Astrocyte (in vitro differentiated cells and primary cell): ENCODE measurements at regions not wholly inside any gene's neighbourhood (a gene's known extent, or its start where the extent isn't known, plus 50 kb on each side); places are given as distances from the start of the nearest gene placed in this dataset.

Experiments used
- DNase-seq: peaks from one replicate; pipeline ENCODE4 v3.0.0-alpha.2; 2010; ENCODE audit warnings: low read depth
- FAIRE-seq: peaks from 2 replicates; lab custom pipeline; 2011; peaks lifted over from hg19 to GRCh38; lab: Jason Lieb, UNC
- H2AFZ ChIP-seq: 2 replicates; pipeline ENCODE4 v1.6.0; 2012; ENCODE audit warnings: low read depth, low read length, inconsistent platforms
- H3K27ac ChIP-seq: 2 replicates; pipeline ENCODE4 v1.5.1; 2011; ENCODE audit warnings: low read depth, low read length, inconsistent platforms
- H3K27me3 ChIP-seq: 2 replicates; pipeline ENCODE4 v1.6.0; 2011; ENCODE audit warnings: low read length, inconsistent platforms; ENCODE audit not compliant: insufficient read depth
- H3K36me3 ChIP-seq: 2 replicates; pipeline ENCODE4 v1.5.1; 2011; ENCODE audit warnings: low read length, inconsistent platforms; ENCODE audit not compliant: insufficient read depth
- H3K4me1 ChIP-seq: 2 replicates; pipeline ENCODE4 v1.5.1; 2011; ENCODE audit warnings: low read length, inconsistent platforms; ENCODE audit not compliant: insufficient read depth
- H3K4me2 ChIP-seq: 2 replicates; pipeline ENCODE4 v1.6.0; 2012; ENCODE audit warnings: low read length, inconsistent platforms
- H3K4me3 ChIP-seq: 2 replicates; pipeline ENCODE4 v1.5.1; 2011; ENCODE audit warnings: low read depth, mild to moderate bottlenecking, low read length, inconsistent platforms; ENCODE audit not compliant: insufficient read depth
- H3K79me2 ChIP-seq: 2 replicates; pipeline ENCODE4 v1.6.0; 2012; ENCODE audit warnings: mild to moderate bottlenecking, low read length, inconsistent platforms; ENCODE audit not compliant: insufficient read depth
- H3K9ac ChIP-seq: 2 replicates; pipeline ENCODE4 v1.6.0; 2012; ENCODE audit warnings: mild to moderate bottlenecking, low read length, inconsistent platforms
- H3K9me3 ChIP-seq: 2 replicates; pipeline ENCODE4 v1.5.1; 2012; ENCODE audit warnings: low read depth, mild to moderate bottlenecking, low read length, inconsistent platforms; ENCODE audit not compliant: insufficient read depth
- H4K20me1 ChIP-seq: 2 replicates; pipeline ENCODE4 v1.6.0; 2012; ENCODE audit warnings: low read length, inconsistent platforms; ENCODE audit not compliant: insufficient read depth
- H3K27ac Mint-ChIP-seq: one replicate; pipeline ENCODE4 v1.8.0; 2021; ENCODE audit warnings: mild to moderate bottlenecking, mixed read lengths; ENCODE audit not compliant: unreplicated experiment
- H3K27me3 Mint-ChIP-seq: one replicate; pipeline ENCODE4 v1.8.0; 2021; ENCODE audit warnings: low read depth, mixed read lengths; ENCODE audit not compliant: unreplicated experiment
- H3K36me3 Mint-ChIP-seq: one replicate; pipeline ENCODE4 v1.8.0; 2021; ENCODE audit warnings: low read depth, mixed read lengths; ENCODE audit not compliant: unreplicated experiment
- H3K4me1 Mint-ChIP-seq: one replicate; pipeline ENCODE4 v1.8.0; 2021; ENCODE audit warnings: low read depth, mixed read lengths; ENCODE audit not compliant: unreplicated experiment
- H3K4me3 Mint-ChIP-seq: one replicate; pipeline ENCODE4 v1.8.0; 2021; ENCODE audit warnings: mild to moderate bottlenecking, moderate library complexity, mixed read lengths; ENCODE audit not compliant: unreplicated experiment
- H3K9me3 Mint-ChIP-seq: one replicate; pipeline ENCODE4 v1.8.0; 2021; ENCODE audit warnings: mild to moderate bottlenecking, mixed read lengths; ENCODE audit not compliant: unreplicated experiment
- CTCF ChIP-seq: IDR thresholded peaks from 2 replicates; pipeline ENCODE4 v1.5.1; 2011; ENCODE audit warnings: low read depth, mild to moderate bottlenecking, inconsistent platforms, low read length, moderate library complexity; ENCODE audit not compliant: insufficient read depth
- EZH2 ChIP-seq: IDR thresholded peaks from 2 replicates; pipeline ENCODE4 v1.6.1; 2012; ENCODE audit warnings: mild to moderate bottlenecking, low read length, inconsistent platforms; ENCODE audit not compliant: insufficient read depth

GRCh38 chr4:77393996-77394395 lies 211.6 kb upstream of the CXCL13 start:
- FAIRE-seq (no peak), DNase-seq (no peak)
- Histone ChIP-seq H3K27me3 (no peaks in the 10 kb centered on the region), H3K9me3 (no peaks in the 10 kb centered on the region), H3K4me1 (no peaks in the 10 kb centered on the region), H3K4me3 (no peak overlapping the region), H2AFZ (no peak overlapping the region), H3K27ac (no peak overlapping the region), H3K36me3 (no peaks in the 10 kb centered on the region), H3K4me2 (no peak overlapping the region), H3K79me2 (no peaks in the 10 kb centered on the region), H4K20me1 (no peaks in the 10 kb centered on the region), H3K9ac (no peak overlapping the region)
- Mint-ChIP-seq H3K4me3 (no peak overlapping the region), H3K27me3 (peaks cover 19% of the 10 kb centered on the region), H3K4me1 (peaks cover 1% of the 10 kb centered on the region), H3K9me3 (peaks cover 1% of the 10 kb centered on the region), H3K36me3 (no peaks in the 10 kb centered on the region), H3K27ac (no peak overlapping the region)
- no peak for TF ChIP-seq CTCF
- no peak for TF ChIP-seq EZH2

- no peaks in the 10 kb centered on the region for H3K4me1 ChIP-seq
- FAIRE-seq (no peak), DNase-seq (no peak)
- H3K79me2 ChIP-seq, result no peaks in the 10 kb centered on the region
- no peak overlapping the region for H3K4me2 ChIP-seq
- H3K4me3 Mint-ChIP-seq, result no peak overlapping the region
- no peak overlapping the region for H3K9ac ChIP-seq
- no peak overlapping the region for H3K27ac ChIP-seq
- no peak overlapping the region for H2AFZ ChIP-seq
- TF ChIP-seq EZH2 (no peak), CTCF (no peak)
- H3K27me3 Mint-ChIP-seq, result peaks cover 12% of the 10 kb centered on the region
- no peaks in the 10 kb centered on the region for H4K20me1 ChIP-seq
- no peaks in the 10 kb centered on the region for H3K9me3 ChIP-seq
- H3K9me3 Mint-ChIP-seq, result peaks cover 1% of the 10 kb centered on the region
- H3K27me3 ChIP-seq, result no peaks in the 10 kb centered on the region
- H3K36me3 Mint-ChIP-seq, result no peaks in the 10 kb centered on the region
- no peaks in the 10 kb centered on the region for H3K36me3 ChIP-seq
- no peak overlapping the region for H3K27ac Mint-ChIP-seq
- no peak overlapping the region for H3K4me3 ChIP-seq
- peaks cover 1% of the 10 kb centered on the region for H3K4me1 Mint-ChIP-seq
These were observed 210.1 kb upstream of the CXCL13 start for GRCh38 chr4:77395481-77395880.

- H3K79me2 ChIP-seq, result no peaks in the 10 kb centered on the region
- peaks cover 19% of the 10 kb centered on the region for H3K27me3 Mint-ChIP-seq
- no peaks in the 10 kb centered on the region for H3K36me3 ChIP-seq
- no peaks in the 10 kb centered on the region for H3K4me1 ChIP-seq
- FAIRE-seq (no peak), DNase-seq (no peak)
- no peaks in the 10 kb centered on the region for H3K36me3 Mint-ChIP-seq
- H3K27ac Mint-ChIP-seq, result no peak overlapping the region
- TF ChIP-seq CTCF (no peak), EZH2 (no peak)
- H3K4me1 Mint-ChIP-seq, result peaks cover 1% of the 10 kb centered on the region
- H3K9me3 Mint-ChIP-seq, result no peaks in the 10 kb centered on the region
- no peak overlapping the region for H3K9ac ChIP-seq
- H3K27ac ChIP-seq, result no peak overlapping the region
- no peaks in the 10 kb centered on the region for H4K20me1 ChIP-seq
- H3K9me3 ChIP-seq, result no peaks in the 10 kb centered on the region
- H2AFZ ChIP-seq, result no peak overlapping the region
- H3K4me3 ChIP-seq, result no peak overlapping the region
- no peak overlapping the region for H3K4me3 Mint-ChIP-seq
- no peak overlapping the region for H3K4me2 ChIP-seq
- H3K27me3 ChIP-seq, result no peaks in the 10 kb centered on the region
These were observed 207.4 kb upstream of the CXCL13 start for GRCh38 chr4:77398256-77398655.
